H1 (cell line): ENCODE measurements at regions not wholly inside any gene's neighbourhood (a gene's known extent, or its start where the extent isn't known, plus 50 kb on each side); places are given as distances from the start of the nearest gene placed in this dataset.

Experiments
- CTCF ChIA-PET: fragments of 300-600 bp; sonication (Branson Sonifier 250); formaldehyde crosslinking; loops from one replicate; lab custom pipeline; 2021; ENCODE audit not compliant: partially characterized antibody; lab: Charles Lee
- POLR2A ChIA-PET: fragments of 300-600 bp; sonication (Branson Sonifier 250); formaldehyde crosslinking; loops from one replicate; lab custom pipeline; 2021; ENCODE audit warnings: inconsistent platforms; ENCODE audit not compliant: partially characterized antibody; lab: Charles Lee
- DNase-seq, 2 experiments: peaks; one replicate each; pipeline versions ENCODE4 v3.0.0 to v3.0.0-alpha.2; 2010 to 2022; ENCODE audit warnings: low spot score in 2 of 2, low read depth in 1 of 2, mixed read lengths in 1 of 2
- FAIRE-seq: peaks from 2 replicates; lab custom pipeline; 2011; peaks lifted over from hg19 to GRCh38; lab: Jason Lieb, UNC
- H2AFZ ChIP-seq: 2 replicates; pipeline ENCODE4 v1.8.1; 2012; ENCODE audit warnings: low read length, inconsistent platforms
- H2AK5ac ChIP-seq: 2 replicates; pipeline ENCODE4 v1.6.1; 2013; ENCODE audit warnings: low read depth, low read length
- H2BK120ac ChIP-seq: replicated peaks from 2 replicates; pipeline ENCODE3; 2013; ENCODE audit warnings: low read depth, low read length, inconsistent platforms
- H2BK12ac ChIP-seq: 2 replicates; pipeline ENCODE4 v1.6.1; 2013; ENCODE audit warnings: low read depth, low read length
- H2BK15ac ChIP-seq: 2 replicates; pipeline ENCODE4 v1.6.1; 2013; ENCODE audit warnings: low read length
- H2BK20ac ChIP-seq: 2 replicates; pipeline ENCODE4 v1.6.1; 2013; ENCODE audit warnings: low read length
- H2BK5ac ChIP-seq: 2 replicates; pipeline ENCODE4 v1.6.1; 2013; ENCODE audit warnings: low read depth, low read length
- H3K14ac ChIP-seq: 2 replicates; pipeline ENCODE4 v1.6.1; 2013; ENCODE audit warnings: inconsistent platforms; ENCODE audit not compliant: insufficient read length
- H3K18ac ChIP-seq: 2 replicates; pipeline ENCODE4 v1.6.1; 2013; ENCODE audit warnings: low read length; ENCODE audit errors: extremely low read depth
- H3K23ac ChIP-seq: 2 replicates; pipeline ENCODE4 v1.6.1; 2013; ENCODE audit warnings: inconsistent platforms; ENCODE audit not compliant: insufficient read length
- H3K23me2 ChIP-seq: 2 replicates; pipeline ENCODE4 v1.6.1; 2013; ENCODE audit warnings: low read depth, low read length
- H3K27ac ChIP-seq: 2 replicates; pipeline ENCODE4 v1.6.1; 2011; ENCODE audit warnings: low read depth, low read length, inconsistent platforms
- H3K27me3 ChIP-seq, 4 experiments: replicated peaks in 1 of 4; 1 replicate in 1 of 4; 2 replicates in 3 of 4; pipeline versions ENCODE4 v1.6.1 to v1.8.1; 2011 to 2013; ENCODE audit warnings: low read length in 3 of 4, mild to moderate bottlenecking in 3 of 4, inconsistent platforms in 2 of 4, mixed read lengths in 2 of 4, moderate library complexity in 1 of 4; ENCODE audit not compliant: control insufficient read depth in 3 of 4, insufficient read depth in 3 of 4; ENCODE audit errors: extremely low read depth in 1 of 4
- H3K36me3 ChIP-seq, 4 experiments: 2 replicates each; pipeline versions ENCODE4 v1.6.1 to v1.8.1; 2011 to 2013; ENCODE audit warnings: mild to moderate bottlenecking in 4 of 4, low read length in 3 of 4, moderate library complexity in 2 of 4, control low read depth in 1 of 4, inconsistent platforms in 1 of 4; ENCODE audit not compliant: insufficient read depth in 4 of 4, control insufficient read depth in 2 of 4
- H3K4ac ChIP-seq: replicated peaks from 2 replicates; pipeline ENCODE3; 2013; ENCODE audit warnings: low read length, low read depth, mixed read lengths, inconsistent platforms; ENCODE audit not compliant: insufficient read length
- H3K4me1 ChIP-seq, 4 experiments: replicated peaks in 1 of 4; 1 replicate in 1 of 4; 2 replicates in 3 of 4; pipeline versions ENCODE4 v1.6.1 to v1.8.1; 2011 to 2013; ENCODE audit warnings: low read length in 3 of 4, inconsistent platforms in 2 of 4, mixed read lengths in 1 of 4; ENCODE audit not compliant: insufficient read depth in 4 of 4, control insufficient read depth in 3 of 4
- H3K4me2 ChIP-seq, 2 experiments: 2 replicates each; pipeline versions ENCODE4 v1.6.1 to v1.8.1; 2011 to 2013; ENCODE audit warnings: low read depth in 2 of 2, low read length in 2 of 2, control low read depth in 1 of 2, inconsistent platforms in 1 of 2, mild to moderate bottlenecking in 1 of 2; ENCODE audit not compliant: insufficient read depth in 1 of 2
- H3K4me3 ChIP-seq, 4 experiments: fragments of 200-600, 300-600 bp in 1 of 4; sonication (generic), shearing (Covaris generic), sonication (Bioruptor Twin) in 1 of 4; 2 replicates each; pipeline versions ENCODE4 v1.5.1 to v1.8.1; 2011 to 2016; ENCODE audit warnings: low read length in 4 of 4, low read depth in 3 of 4, control low read depth in 2 of 4, inconsistent platforms in 2 of 4, mild to moderate bottlenecking in 2 of 4, mixed read lengths in 1 of 4, moderate library complexity in 1 of 4; ENCODE audit not compliant: insufficient read depth in 2 of 4; ENCODE audit errors: extremely low read depth in 1 of 4
- H3K56ac ChIP-seq: replicated peaks from 2 replicates; pipeline ENCODE3; 2013; ENCODE audit warnings: low read depth, mild to moderate bottlenecking, mixed read lengths, low read length, inconsistent platforms; ENCODE audit not compliant: insufficient read length
- H3K79me1 ChIP-seq: 2 replicates; pipeline ENCODE4 v1.6.1; 2013; ENCODE audit warnings: low read depth, low read length, control low read depth
- H3K79me2 ChIP-seq, 2 experiments: 2 replicates each; pipeline versions ENCODE4 v1.6.1 to v1.8.1; 2012 to 2013; ENCODE audit warnings: low read length in 2 of 2, mild to moderate bottlenecking in 2 of 2, inconsistent platforms in 1 of 2; ENCODE audit not compliant: insufficient read depth in 2 of 2, control insufficient read depth in 1 of 2
- H3K9ac ChIP-seq, 4 experiments: replicated peaks in 1 of 4; 1 replicate in 1 of 4; 2 replicates in 3 of 4; pipeline versions ENCODE4 v1.6.1 to v1.8.1; 2011 to 2013; ENCODE audit warnings: low read depth in 3 of 4, low read length in 3 of 4, control low read depth in 2 of 4, mild to moderate bottlenecking in 2 of 4, moderate library complexity in 2 of 4, inconsistent platforms in 1 of 4; ENCODE audit errors: extremely low read depth in 1 of 4
- H3K9me3 ChIP-seq, 2 experiments: 2 replicates each; pipeline versions ENCODE4 v1.6.1 to v1.8.1; 2012 to 2013; ENCODE audit warnings: mild to moderate bottlenecking in 2 of 2, moderate library complexity in 2 of 2, control low read depth in 1 of 2, inconsistent platforms in 1 of 2, low read depth in 1 of 2, low read length in 1 of 2, mixed read lengths in 1 of 2; ENCODE audit not compliant: insufficient read depth in 2 of 2
- H4K20me1 ChIP-seq, 2 experiments: replicated peaks in 1 of 2; 2 replicates each; pipeline versions ENCODE3 to v1.8.1; 2011 to 2013; ENCODE audit warnings: inconsistent platforms in 2 of 2, low read length in 2 of 2, mild to moderate bottlenecking in 1 of 2; ENCODE audit not compliant: insufficient read depth in 2 of 2, control insufficient read depth in 1 of 2
- H4K5ac ChIP-seq: 2 replicates; pipeline ENCODE4 v1.6.1; 2013; ENCODE audit warnings: low read length, low read depth, mixed read lengths, inconsistent platforms; ENCODE audit not compliant: insufficient read length
- H4K8ac ChIP-seq: 2 replicates; pipeline ENCODE4 v1.8.0; 2013; ENCODE audit warnings: mild to moderate bottlenecking, moderate library complexity, low read length, inconsistent platforms; ENCODE audit not compliant: insufficient read depth; ENCODE audit errors: extremely low read depth
- H4K91ac ChIP-seq: replicated peaks from 2 replicates; pipeline ENCODE3; 2013; ENCODE audit warnings: low read length, mixed read lengths, inconsistent platforms; ENCODE audit not compliant: insufficient read length
- CTCF ChIP-seq, 3 experiments: IDR thresholded peaks; 1 replicate in 2 of 3; 2 replicates in 1 of 3; pipeline versions ENCODE4 v1.5.1 to v1.6.1; 2011; ENCODE audit warnings: low read length in 3 of 3, mild to moderate bottlenecking in 3 of 3, inconsistent platforms in 2 of 3, low read depth in 1 of 3, moderate library complexity in 1 of 3; ENCODE audit not compliant: insufficient read depth in 1 of 3; ENCODE audit errors: control extremely low read depth in 1 of 3
- JUND ChIP-seq: IDR thresholded peaks from 2 replicates; pipeline ENCODE4 v1.6.1; 2011; ENCODE audit warnings: mild to moderate bottlenecking, improper control_type of control experiment, low read length
- KDM1A ChIP-seq: fragments of 200-600, 300-600 bp; sonication (generic); IDR thresholded peaks from 2 replicates; pipeline ENCODE4 v1.7.1; 2016; ENCODE audit warnings: mild to moderate bottlenecking, low read length, borderline replicate concordance
- RFX5 ChIP-seq: IDR thresholded peaks from 2 replicates; pipeline ENCODE4 v1.6.1; 2011; ENCODE audit warnings: low read depth, low read length, improper control_type of control experiment, borderline replicate concordance
- TAF1 ChIP-seq: IDR thresholded peaks from 2 replicates; pipeline ENCODE4 v1.6.1; 2011; ENCODE audit warnings: mild to moderate bottlenecking, low read depth, low read length
- TAF7 ChIP-seq: optimal IDR thresholded peaks from 2 replicates; pipeline ENCODE3; 2011; ENCODE audit warnings: low read depth, mild to moderate bottlenecking, inconsistent platforms, low read length, moderate library complexity, borderline replicate concordance
- WGBS, 2 experiments: shearing (Covaris generic) in 1 of 2; methylation state at CpG; one replicate each; pipeline versions ENCODE4 v1.1.6 to v1.1.7; 2013 to 2015; ENCODE audit warnings: low lambda C conversion rate in 2 of 2, mixed read lengths in 2 of 2, inconsistent platforms in 1 of 2, low coverage in 1 of 2, missing lambda C conversion rate in 1 of 2; ENCODE audit not compliant: insufficient replicate concordance in 2 of 2, insufficient coverage in 1 of 2, insufficient read length in 1 of 2; ENCODE audit errors: extremely low coverage in 1 of 2, missing lambda C conversion rate in 1 of 2; 5-methylcytosine and 5-hydroxymethylcytosine counted together

- no peaks in the 10 kb centered on the region for H3K4me1 ChIP-seq
- H3K36me3 ChIP-seq = no peaks in the 10 kb centered on the region
- no peaks in the 10 kb centered on the region for H4K20me1 ChIP-seq
- H4K8ac ChIP-seq = no peak overlapping the region
- H2BK120ac ChIP-seq = no peak overlapping the region
- no peaks in the 10 kb centered on the region; the same call in 1 of the 2 replicates for H3K79me1 ChIP-seq
- no peaks in the 10 kb centered on the region for H3K79me2 ChIP-seq
- no peak overlapping the region for H3K14ac ChIP-seq
- no peak overlapping the region for H4K5ac ChIP-seq
- no peak overlapping the region for H2AK5ac ChIP-seq
- FAIRE-seq (no peak), DNase-seq (no peak)
- no peak overlapping the region for H3K4ac ChIP-seq
- H3K23me2 ChIP-seq = peaks cover 7% of the 10 kb centered on the region
- H3K4me3 ChIP-seq = no peak overlapping the region
- H2BK12ac ChIP-seq = no peak overlapping the region
- ChIA-PET POLR2A (no interaction called here), CTCF (no interaction called here)
- H4K91ac ChIP-seq = no peak overlapping the region
- H3K9me3 ChIP-seq = no peaks in the 10 kb centered on the region
- no peak overlapping the region for H2AFZ ChIP-seq
- 91% methylated on average over 2 of the region's 2 CpGs; no CpG with 5 or more reads in 1 of the 2 experiments for WGBS, 2 experiments
- no peak overlapping the region for H3K4me2 ChIP-seq
- no peak overlapping the region for H3K56ac ChIP-seq
- TF ChIP-seq RFX5 (no peak), JUND (no peak), TAF7 (no peak), CTCF (IDR thresholded peaks at IDR 0.05; ENCODE audit: control extremely low read depth in 1 of 3, insufficient read depth in 1 of 3, low read depth in 1 of 3, low read length in 3 of 3) (no peak), KDM1A (no peak), TAF1 (no peak)
- no peak overlapping the region for H3K27ac ChIP-seq
- H3K18ac ChIP-seq = no peak overlapping the region
- H3K23ac ChIP-seq = no peak overlapping the region
- H3K27me3 ChIP-seq = no peaks in the 10 kb centered on the region; a peak in 1 of 7 replicates
- no peak overlapping the region for H3K9ac ChIP-seq
- H2BK20ac ChIP-seq = no peak overlapping the region
- no peak overlapping the region for H2BK15ac ChIP-seq
- no peak overlapping the region for H2BK5ac ChIP-seq
Observed at GRCh38 chr5:14009575-14009974, 65.1 kb upstream of the DNAH5 start.
